ENCODE measurements at regions not wholly inside any gene's neighbourhood (a gene's known extent, or its start where the extent isn't known, plus 50 kb on each side); places are given as distances from the start of the nearest gene placed in this dataset.

- Histone ChIP-seq H3K27me3 (ENCODE audit: control insufficient read depth, insufficient read depth, low read length) (no peaks in the 10 kb centered on the region), H3K23ac (ENCODE audit: low read depth, low read length) (no peak overlapping the region), H4K20me1 (ENCODE audit: insufficient read depth, low read length) (no peaks in the 10 kb centered on the region), H3K14ac (replicated peaks; ENCODE audit: low read depth, low read length) (no peak overlapping the region), H2AFZ (replicated peaks; ENCODE audit: low read length, poor library complexity) (no peak overlapping the region), H3K36me3 (ENCODE audit: control insufficient read depth, insufficient read depth, low read length) (no peaks in the 10 kb centered on the region), H2BK15ac (ENCODE audit: low read depth, low read length) (no peak overlapping the region), H2AK5ac (ENCODE audit: low read depth, low read length) (no peak overlapping the region), H3K9me1 (ENCODE audit: insufficient read depth, low read length) (no peaks in the 10 kb centered on the region), H3K9ac (ENCODE audit: low read depth, low read length) (no peak overlapping the region), H3K18ac (ENCODE audit: low read depth, low read length) (no peak overlapping the region), H3K9me3 (ENCODE audit: control insufficient read depth, insufficient read depth, low read length) (no peaks in the 10 kb centered on the region), H2BK20ac (ENCODE audit: low read depth, low read length) (no peak overlapping the region), H4K91ac (ENCODE audit: insufficient read depth, low read depth, low read length) (no peak overlapping the region), H3K27ac (ENCODE audit: insufficient read depth, low read length) (no peak overlapping the region), H3K4ac (ENCODE audit: low read depth, low read length) (no peak overlapping the region), H4K8ac (ENCODE audit: low read depth in 2 of 2, low read length in 2 of 2) (no peak overlapping the region), H2BK120ac (ENCODE audit: low read depth, low read length) (no peak overlapping the region), H4K5ac (ENCODE audit: low read depth, low read length) (no peak overlapping the region), H2AK9ac (replicated peaks; ENCODE audit: low read depth, low read length, poor library complexity) (no peak overlapping the region), H3K4me2 (ENCODE audit: low read depth, low read length) (no peak overlapping the region), H2BK5ac (ENCODE audit: low read depth, low read length, poor library complexity, severe bottlenecking) (no peak overlapping the region), H3K56ac (ENCODE audit: extremely low read depth, insufficient read depth, low read length) (no peak overlapping the region), H3K79me1 (ENCODE audit: low read depth in 1 of 2, low read length in 2 of 2) (no peaks in the 10 kb centered on the region), H3K4me3 (ENCODE audit: insufficient read depth, low read depth, low read length) (no peak overlapping the region), H3K4me1 (ENCODE audit: control insufficient read depth, insufficient read depth, low read length) (no peaks in the 10 kb centered on the region)
- intact Hi-C loops (cut with micrococcal nuclease) = no loop called here
- TF ChIP-seq NFE2L2 (IDR thresholded peaks at IDR 0.05; ENCODE audit: low read depth, low read length) = no peak
- TF ChIP-seq MXI1 (IDR thresholded peaks at IDR 0.05; ENCODE audit: borderline replicate concordance, low read depth, low read length) = no peak
- TF ChIP-seq MAFK (IDR thresholded peaks at IDR 0.05; ENCODE audit: low read depth, low read length) = no peak
- no peak for TF ChIP-seq RCOR1 (IDR thresholded peaks at IDR 0.05; ENCODE audit: insufficient replicate concordance, low read length)
- no peak for TF ChIP-seq RAD21 (IDR thresholded peaks at IDR 0.05; ENCODE audit: low read length)
- TF ChIP-seq CHD1 (IDR thresholded peaks at IDR 0.05; ENCODE audit: low read depth, low read length) = no peak
- no peak for TF ChIP-seq FOS (IDR thresholded peaks at IDR 0.05; ENCODE audit: low read depth, low read length)
- TF ChIP-seq RFX5 (IDR thresholded peaks at IDR 0.05; ENCODE audit: low read depth, low read length) = no peak
- TF ChIP-seq, protein P1, sequence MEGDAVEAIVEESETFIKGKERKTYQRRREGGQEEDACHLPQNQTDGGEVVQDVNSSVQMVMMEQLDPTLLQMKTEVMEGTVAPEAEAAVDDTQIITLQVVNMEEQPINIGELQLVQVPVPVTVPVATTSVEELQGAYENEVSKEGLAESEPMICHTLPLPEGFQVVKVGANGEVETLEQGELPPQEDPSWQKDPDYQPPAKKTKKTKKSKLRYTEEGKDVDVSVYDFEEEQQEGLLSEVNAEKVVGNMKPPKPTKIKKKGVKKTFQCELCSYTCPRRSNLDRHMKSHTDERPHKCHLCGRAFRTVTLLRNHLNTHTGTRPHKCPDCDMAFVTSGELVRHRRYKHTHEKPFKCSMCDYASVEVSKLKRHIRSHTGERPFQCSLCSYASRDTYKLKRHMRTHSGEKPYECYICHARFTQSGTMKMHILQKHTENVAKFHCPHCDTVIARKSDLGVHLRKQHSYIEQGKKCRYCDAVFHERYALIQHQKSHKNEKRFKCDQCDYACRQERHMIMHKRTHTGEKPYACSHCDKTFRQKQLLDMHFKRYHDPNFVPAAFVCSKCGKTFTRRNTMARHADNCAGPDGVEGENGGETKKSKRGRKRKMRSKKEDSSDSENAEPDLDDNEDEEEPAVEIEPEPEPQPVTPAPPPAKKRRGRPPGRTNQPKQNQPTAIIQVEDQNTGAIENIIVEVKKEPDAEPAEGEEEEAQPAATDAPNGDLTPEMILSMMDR (conservative IDR thresholded peaks at IDR 0.05; ENCODE audit: low read depth, low read length) = no peak
- TF ChIP-seq MAZ (IDR thresholded peaks at IDR 0.05; ENCODE audit: borderline replicate concordance, low read depth, low read length) = no peak
- no peak for TF ChIP-seq POLR2A (IDR thresholded peaks at IDR 0.05; ENCODE audit: low read depth, low read length)
- TF ChIP-seq, protein P2, sequence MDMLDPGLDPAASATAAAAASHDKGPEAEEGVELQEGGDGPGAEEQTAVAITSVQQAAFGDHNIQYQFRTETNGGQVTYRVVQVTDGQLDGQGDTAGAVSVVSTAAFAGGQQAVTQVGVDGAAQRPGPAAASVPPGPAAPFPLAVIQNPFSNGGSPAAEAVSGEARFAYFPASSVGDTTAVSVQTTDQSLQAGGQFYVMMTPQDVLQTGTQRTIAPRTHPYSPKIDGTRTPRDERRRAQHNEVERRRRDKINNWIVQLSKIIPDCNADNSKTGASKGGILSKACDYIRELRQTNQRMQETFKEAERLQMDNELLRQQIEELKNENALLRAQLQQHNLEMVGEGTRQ (IDR thresholded peaks at IDR 0.05; ENCODE audit: low read depth, low read length) = no peak
- ChIA-PET POLR2A (ENCODE audit: unreplicated experiment) (no interaction called here), CTCF (no interaction called here)
- WGBS, 2 experiments (ENCODE audit: extremely low coverage in 2 of 2, insufficient read length in 1 of 2) = no CpG with 5 or more reads among the region's 2 CpGs
- dilution Hi-C loops (cut with HindIII; ENCODE audit: low sequenced_read_pairs, unreplicated experiment) = no loop called here
- in situ Hi-C loops (cut with MboI; ENCODE audit: low sequenced_read_pairs) = no loop called here
- BruUV-seq (replicated peaks) = no TSS peak
- no peak for DNase-seq
- no peak for ATAC-seq (ENCODE audit: low read depth)
These were observed 343.8 kb upstream of the EPHA4 start for GRCh38 chr2:221915926-221916325.
